VCaP (cell line): ENCODE measurements at regions not wholly inside any gene's neighbourhood (a gene's known extent, or its start where the extent isn't known, plus 50 kb on each side); places are given as distances from the start of the nearest gene placed in this dataset.
"Not testable (repeated sequence)": the region's sequence is repeated elsewhere in the genome, so short reads cannot be mapped to it uniquely, and the experiment has no call there.

Experiments
- H3K27ac ChIP-seq: fragments of 450-650 bp; 2 replicates; pipeline ENCODE4 v1.5.1; 2017
- TF ChIP-seq, protein P1 (sequence below): fragments of 450-650 bp; conservative IDR thresholded peaks from 2 replicates; pipeline ENCODE4 v1.5.1; 2017; ENCODE audit warnings: mild to moderate bottlenecking, moderate library complexity

DNA sequence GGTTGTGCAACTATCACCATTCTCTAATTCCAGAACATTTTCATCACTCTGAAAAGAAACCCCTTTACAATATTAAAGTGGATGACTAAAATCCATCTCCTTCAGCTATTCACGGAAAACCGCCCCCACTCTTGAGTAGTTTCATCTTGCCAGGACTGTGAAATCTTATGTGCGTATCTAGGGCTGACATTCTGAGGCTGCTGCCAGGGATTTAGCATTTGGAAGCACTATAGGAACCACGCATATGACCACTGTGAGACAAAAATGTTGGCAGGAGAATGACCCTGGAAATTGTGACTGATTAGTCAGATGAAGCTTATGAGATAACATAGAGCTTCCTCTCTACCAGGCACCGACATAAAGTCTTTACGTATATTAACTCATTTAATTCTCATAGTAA lies 305.2 kb upstream of the PDE3A start:
- TF ChIP-seq, protein P1, sequence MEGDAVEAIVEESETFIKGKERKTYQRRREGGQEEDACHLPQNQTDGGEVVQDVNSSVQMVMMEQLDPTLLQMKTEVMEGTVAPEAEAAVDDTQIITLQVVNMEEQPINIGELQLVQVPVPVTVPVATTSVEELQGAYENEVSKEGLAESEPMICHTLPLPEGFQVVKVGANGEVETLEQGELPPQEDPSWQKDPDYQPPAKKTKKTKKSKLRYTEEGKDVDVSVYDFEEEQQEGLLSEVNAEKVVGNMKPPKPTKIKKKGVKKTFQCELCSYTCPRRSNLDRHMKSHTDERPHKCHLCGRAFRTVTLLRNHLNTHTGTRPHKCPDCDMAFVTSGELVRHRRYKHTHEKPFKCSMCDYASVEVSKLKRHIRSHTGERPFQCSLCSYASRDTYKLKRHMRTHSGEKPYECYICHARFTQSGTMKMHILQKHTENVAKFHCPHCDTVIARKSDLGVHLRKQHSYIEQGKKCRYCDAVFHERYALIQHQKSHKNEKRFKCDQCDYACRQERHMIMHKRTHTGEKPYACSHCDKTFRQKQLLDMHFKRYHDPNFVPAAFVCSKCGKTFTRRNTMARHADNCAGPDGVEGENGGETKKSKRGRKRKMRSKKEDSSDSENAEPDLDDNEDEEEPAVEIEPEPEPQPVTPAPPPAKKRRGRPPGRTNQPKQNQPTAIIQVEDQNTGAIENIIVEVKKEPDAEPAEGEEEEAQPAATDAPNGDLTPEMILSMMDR, result no peak
- H3K27ac ChIP-seq, result no peak overlapping the region

DNA sequence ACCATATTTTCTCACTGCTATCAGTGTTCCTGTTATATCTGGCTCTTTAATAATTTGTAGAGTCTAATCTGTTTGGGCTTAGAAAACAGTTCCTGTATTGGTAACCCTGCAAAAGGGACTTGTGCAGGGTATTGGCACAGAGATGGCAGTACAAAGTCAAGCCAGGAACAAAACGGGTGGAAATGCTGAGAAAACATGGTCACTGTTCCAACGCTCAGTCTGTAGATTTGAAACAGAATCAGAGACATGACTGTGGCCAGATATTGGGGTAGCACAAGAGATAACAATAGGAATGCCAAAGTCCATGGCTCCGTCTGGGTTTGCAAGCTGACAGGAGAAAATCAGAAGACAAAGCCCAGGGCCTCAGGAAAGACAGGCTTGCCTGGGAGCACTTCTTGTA lies 290.7 kb upstream of the PDE3A start:
- TF ChIP-seq, protein P1, result no peak
- no peak overlapping the region for H3K27ac ChIP-seq

DNA sequence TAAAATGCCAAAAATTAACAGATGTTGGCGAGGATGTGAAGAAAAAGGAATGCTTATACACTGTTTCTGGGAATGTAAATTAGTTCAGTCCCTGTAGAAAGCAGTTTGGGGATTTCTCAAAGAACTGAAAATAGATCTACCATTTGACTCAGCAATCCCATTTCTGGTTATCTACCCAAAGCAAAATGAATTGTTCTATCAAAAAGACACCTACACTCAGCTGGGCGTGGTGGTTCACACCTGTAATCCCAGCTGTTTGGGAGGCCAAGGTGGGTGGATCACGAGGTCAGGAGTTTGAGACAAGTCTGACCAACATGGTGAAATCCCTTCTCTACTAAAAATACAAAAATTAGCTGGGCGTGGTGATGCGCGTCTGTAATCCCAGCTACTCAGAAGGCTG lies 279.3 kb upstream of the PDE3A start:
- no peak overlapping the region for H3K27ac ChIP-seq
- TF ChIP-seq, protein P1, result no peak

DNA sequence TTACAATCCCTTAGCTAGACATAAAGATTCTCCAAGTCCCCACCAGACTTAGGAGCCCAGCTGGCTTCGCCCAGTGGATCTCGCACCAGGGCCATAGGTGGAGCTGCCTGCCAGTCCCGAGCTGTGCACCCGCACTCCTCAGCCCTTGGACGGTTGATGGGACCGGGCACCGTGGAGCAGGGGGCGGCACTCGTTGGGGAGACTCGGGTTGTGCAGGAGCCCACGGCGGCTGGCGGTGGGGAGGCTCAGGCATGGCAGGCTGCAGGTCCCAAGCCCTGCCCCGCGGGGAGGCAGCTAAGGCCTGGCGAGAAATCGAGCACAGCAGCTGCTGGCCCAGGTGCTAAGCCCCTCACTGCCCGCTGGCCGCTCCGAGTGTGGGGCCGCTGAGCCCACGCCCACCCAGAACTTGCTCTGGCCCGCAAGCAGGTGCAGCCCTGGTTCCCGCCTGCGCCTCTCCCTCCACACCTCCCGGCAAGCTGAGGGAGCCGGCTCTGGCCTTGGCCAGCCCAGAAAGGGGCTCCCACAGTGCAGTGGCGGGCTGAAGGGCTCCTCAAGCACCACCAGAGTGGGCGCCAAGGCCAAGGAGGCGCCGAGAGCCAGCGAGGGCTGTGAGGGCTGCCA lies 275.0 kb upstream of the PDE3A start:
- H3K27ac ChIP-seq, result not testable (repeated sequence)

DNA sequence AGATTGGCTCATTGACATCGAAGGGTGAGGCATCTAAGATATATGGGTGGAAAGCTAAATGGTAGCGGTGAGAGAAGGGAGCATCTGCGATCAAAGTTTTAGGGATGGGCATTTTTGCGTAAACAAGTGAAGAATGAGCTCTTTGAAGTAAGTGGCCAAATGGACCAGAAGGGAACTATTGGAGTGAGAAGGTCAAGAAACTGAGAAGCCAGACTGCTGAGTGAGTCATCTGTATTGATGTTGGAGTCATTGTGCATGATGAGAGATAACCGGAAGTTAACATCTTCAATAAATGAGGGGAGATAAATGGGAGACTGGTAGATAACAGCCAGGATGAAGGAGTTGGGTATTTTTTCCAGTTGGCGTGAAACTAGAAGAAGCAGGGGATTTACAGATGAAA lies 271.9 kb upstream of the PDE3A start:
- TF ChIP-seq, protein P1, result no peak
- peak overlapping the region; percentile 87 for H3K27ac ChIP-seq

DNA sequence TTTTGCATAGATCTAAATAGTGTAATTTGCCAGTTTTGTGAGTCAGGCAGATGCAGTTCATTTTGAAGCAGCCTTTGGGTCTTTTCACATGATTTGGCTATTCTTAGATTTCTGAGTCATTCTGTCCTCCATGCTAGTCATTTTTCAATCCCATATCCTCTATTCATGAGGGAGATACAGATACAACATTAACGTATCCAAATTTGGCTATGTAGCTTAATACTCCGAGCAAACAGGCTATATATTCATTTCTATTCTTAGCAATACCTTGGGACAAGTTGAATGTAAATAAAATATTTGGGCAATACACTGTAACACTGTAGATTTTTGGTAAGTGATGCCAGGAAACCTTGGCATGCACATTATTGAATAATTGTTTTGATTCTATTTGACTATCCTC lies 270.7 kb upstream of the PDE3A start:
- H3K27ac ChIP-seq, result peak overlapping the region; percentile 87
- TF ChIP-seq, protein P1, result no peak

DNA sequence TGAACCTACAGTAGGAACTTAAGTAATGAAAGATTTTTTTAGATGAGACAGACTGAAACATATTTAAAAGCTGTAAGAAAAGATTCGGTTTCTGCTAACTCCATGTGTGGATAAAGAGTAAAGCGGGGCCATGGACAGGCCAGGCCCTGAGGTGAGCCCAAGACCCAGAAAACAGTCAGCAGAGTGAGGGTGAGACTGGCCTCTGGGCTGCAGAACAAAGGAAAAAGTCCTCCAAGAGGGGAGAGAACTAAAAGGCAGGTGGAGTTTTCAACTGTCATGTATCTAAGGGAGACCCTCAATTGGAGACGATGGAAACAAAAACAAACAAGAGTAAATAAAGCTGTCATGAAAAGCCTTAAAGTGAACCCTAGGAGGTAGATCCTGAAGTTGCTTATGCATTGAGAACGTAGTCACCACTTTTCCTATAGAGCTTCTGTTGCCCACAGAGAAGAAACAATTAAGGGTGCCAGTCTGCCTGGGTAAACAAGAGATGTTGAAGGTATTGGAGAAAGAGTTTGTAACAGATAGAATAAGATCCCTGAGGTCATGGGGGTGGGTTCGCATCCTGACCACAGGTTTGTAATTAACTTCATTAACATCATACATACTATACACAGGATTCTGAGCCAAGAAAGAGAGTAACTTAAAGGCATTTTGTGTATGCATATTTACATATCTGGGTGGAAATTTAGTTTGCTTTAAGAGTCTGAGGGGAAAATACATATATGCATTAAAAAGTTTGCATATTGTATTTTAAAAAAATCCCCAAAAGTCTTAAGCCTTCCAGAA lies 268.7 kb upstream of the PDE3A start:
- TF ChIP-seq, protein P1, result no peak
- peak overlapping the region; percentile 87 for H3K27ac ChIP-seq

DNA sequence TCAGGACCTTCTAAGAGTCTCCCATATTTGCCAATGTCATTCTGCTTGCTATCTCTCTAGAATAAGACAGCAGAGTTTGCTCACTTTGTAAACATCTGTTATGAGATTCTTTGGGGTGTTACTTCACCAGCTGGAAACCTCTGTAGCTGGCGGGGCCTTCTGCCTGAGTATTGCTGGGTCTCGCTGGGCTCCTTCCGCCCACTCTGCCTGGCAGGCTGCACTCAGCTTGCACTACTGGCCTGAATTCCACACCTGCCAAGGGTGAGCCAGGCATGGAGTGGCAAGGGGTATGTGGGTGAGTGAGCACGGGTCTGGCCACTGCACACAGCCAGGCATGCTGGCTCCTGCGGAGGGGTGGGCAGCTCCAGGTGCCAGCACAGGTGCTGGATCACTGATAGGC lies 267.3 kb upstream of the PDE3A start:
- TF ChIP-seq, protein P1, result no peak

More for the DNA sequence above, 267.3 kb upstream of the PDE3A start:
- no peak overlapping the region for H3K27ac ChIP-seq
